Pancreas (tissue), 10 donors: ENCODE measurements at regions not wholly inside any gene's neighbourhood (a gene's known extent, or its start where the extent isn't known, plus 50 kb on each side); places are given as distances from the start of the nearest gene placed in this dataset.

Source experiments
- ATAC-seq, 4 donors: fragments of 200-7000 bp; cut with Tn5 transposase; one replicate each; pipeline versions ENCODE4 v1.8.0 to v1.9.1; 2020; ENCODE audit warnings: mild to moderate bottlenecking in 4 of 4, moderate library complexity in 4 of 4
- DNase-seq, 6 donors: peaks; one replicate each; pipeline ENCODE4 v3.0.0-alpha.2; 2020
- FAIRE-seq: peaks from 2 replicates; lab custom pipeline; 2012; peaks lifted over from hg19 to GRCh38; lab: Jason Lieb, UNC
- H3K27ac ChIP-seq, 4 donors: fragments of 200-600 bp; sonication (generic); 1 replicate in 3 of 4; 2 replicates in 1 of 4; pipeline versions ENCODE4 v1.5.0 to v1.8.0; 2020
- H3K27me3 ChIP-seq, 4 donors: fragments of 200-600 bp; one replicate each; pipeline ENCODE4 v1.8.0; 2021
- H3K36me3 ChIP-seq, 3 donors: fragments of 200-600 bp; sonication (generic) in 1 of 3; one replicate each; pipeline versions ENCODE4 v1.5.0 to v1.8.0; 2020 to 2021
- H3K4me1 ChIP-seq, 3 donors: fragments of 200-600 bp; one replicate each; pipeline ENCODE4 v1.8.0; 2021
- H3K4me3 ChIP-seq, 4 donors: fragments of 200-600 bp; sonication (generic) in 2 of 4; one replicate each; pipeline versions ENCODE4 v1.5.0 to v1.8.0; 2020 to 2021
- H3K9me3 ChIP-seq, 4 donors: fragments of 200-600 bp; one replicate each; pipeline ENCODE4 v1.8.0; 2021
- WGBS, 2 donors: extraction: QIAGEN DNeasy Blood & Tissue Kit; methylation state at CpG; one replicate each; pipeline ENCODE4 v1.1.7; 2013; 5-methylcytosine and 5-hydroxymethylcytosine counted together
- intact Hi-C, 3 donors: fragments of 100-400 bp; cut with DNase I; formaldehyde crosslinking; loops; one replicate each; pipeline versions ENCODE4 v1.11.1 to v1.14.2; 2022
- TF ChIP-seq, protein P1 (sequence below), 4 donors: fragments of 200-600 bp; sonication (generic) in 3 of 4; IDR thresholded peaks; one replicate each; pipeline versions ENCODE4 v1.5.0 to v1.8.0; 2021; ENCODE audit warnings: antibody characterized with exemption in 4 of 4
- donor health status: healthy with polysubstance abuse.
- donor health status: DM: no; HTN: no; CAD: no; lungs with moderate emphysema.
- donor health status: DM: no; HTN: no; CAD: no.
- donor health status: control.
- donor health status: control.
- donor health status: Bipolar disorder and iron deficiency.
- donor health status: DM: yes; HTN: yes; CAD: no.
- donor health status: DM: no; HTN: no; CAD: no.
- donor health status: DM: no; HTN: no; CAD: no.
- donor health status: DM: yes; HTN: yes; CAD: no.

DNA sequence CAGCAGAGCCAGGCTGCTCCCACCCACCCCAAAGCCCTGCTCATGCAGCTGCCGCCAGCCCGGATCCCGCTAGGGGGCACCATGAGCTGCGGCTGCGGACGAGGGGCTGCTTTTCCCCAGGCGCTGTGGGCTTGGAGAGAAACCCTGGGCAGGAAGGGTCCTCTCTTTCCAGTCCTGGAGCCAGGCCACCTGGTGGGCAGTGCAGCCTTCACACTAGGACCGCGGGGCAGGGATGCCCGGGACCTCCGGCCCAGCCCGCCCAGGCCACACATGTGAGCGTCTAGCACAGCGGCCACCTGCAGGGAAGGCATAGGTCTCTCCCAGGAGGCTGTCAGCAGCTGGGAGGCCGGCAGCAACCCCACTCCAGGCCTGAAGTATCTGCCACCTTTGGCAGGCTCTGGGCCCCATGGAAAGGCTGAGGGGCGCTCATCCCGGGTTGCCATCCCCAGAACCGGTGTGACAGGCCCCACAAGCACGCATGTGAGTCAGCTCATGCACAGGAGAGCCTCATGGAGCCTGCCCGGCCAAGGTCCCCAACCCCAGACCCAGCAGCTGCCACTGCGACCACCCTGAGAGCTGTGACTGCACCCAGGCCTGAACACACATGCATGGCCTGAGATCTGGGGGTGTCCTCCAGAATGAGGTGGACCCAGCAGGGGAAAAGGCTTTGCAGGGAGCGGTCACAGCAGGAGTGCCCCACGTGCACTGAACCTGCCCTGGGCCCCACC lies 280.0 kb upstream of the RTL1 start:
- H3K9me3 ChIP-seq: no peaks in the 10 kb centered on the region
- FAIRE-seq (no peak), DNase-seq (peak in 3 of 6 donors; percentile 12 to 69 (median 50)), ATAC-seq (peak in 2 of 4 donors; percentile 50 to 54)
- H3K4me1 ChIP-seq: no peaks in the 10 kb centered on the region
- 44 to 53% methylated on average over 23 of the region's 23 CpGs for WGBS, 2 donors
- H3K27ac ChIP-seq: no peak overlapping the region
- H3K36me3 ChIP-seq: no peaks in the 10 kb centered on the region
- H3K4me3 ChIP-seq: no peak overlapping the region
- TF ChIP-seq, protein P1, sequence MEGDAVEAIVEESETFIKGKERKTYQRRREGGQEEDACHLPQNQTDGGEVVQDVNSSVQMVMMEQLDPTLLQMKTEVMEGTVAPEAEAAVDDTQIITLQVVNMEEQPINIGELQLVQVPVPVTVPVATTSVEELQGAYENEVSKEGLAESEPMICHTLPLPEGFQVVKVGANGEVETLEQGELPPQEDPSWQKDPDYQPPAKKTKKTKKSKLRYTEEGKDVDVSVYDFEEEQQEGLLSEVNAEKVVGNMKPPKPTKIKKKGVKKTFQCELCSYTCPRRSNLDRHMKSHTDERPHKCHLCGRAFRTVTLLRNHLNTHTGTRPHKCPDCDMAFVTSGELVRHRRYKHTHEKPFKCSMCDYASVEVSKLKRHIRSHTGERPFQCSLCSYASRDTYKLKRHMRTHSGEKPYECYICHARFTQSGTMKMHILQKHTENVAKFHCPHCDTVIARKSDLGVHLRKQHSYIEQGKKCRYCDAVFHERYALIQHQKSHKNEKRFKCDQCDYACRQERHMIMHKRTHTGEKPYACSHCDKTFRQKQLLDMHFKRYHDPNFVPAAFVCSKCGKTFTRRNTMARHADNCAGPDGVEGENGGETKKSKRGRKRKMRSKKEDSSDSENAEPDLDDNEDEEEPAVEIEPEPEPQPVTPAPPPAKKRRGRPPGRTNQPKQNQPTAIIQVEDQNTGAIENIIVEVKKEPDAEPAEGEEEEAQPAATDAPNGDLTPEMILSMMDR (IDR thresholded peaks at IDR 0.05): peak in 1 of 4 donors; percentile 11
- H3K27me3 ChIP-seq: no peaks in the 10 kb centered on the region
- intact Hi-C loops: loop anchor here in 1 of 3 donors (10.0 kb wide), 2 partner anchors 371 to 451 kb away; no protein-coding TSS in a partner anchor

DNA sequence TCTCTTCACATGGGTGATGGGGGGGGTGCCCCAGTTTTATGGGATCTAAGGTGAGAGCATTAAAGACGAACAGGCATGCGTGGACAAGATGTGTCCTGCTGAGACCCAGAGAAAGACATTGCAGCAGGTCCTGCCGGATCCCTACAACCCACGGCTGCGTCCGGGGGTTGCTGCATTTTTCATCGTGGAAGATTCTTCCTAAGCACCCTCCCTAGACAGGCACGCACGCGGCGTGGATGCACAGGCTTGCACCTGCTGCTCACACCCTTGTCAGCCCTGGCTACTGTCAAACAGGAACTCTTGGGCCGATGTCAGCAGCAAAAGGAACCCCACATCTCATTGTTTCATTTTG lies 280.6 kb upstream of the RTL1 start:
- Histone ChIP-seq H3K36me3 (no peaks in the 10 kb centered on the region), H3K4me1 (no peaks in the 10 kb centered on the region), H3K27ac (no peak overlapping the region), H3K27me3 (no peaks in the 10 kb centered on the region), H3K4me3 (no peak overlapping the region), H3K9me3 (no peaks in the 10 kb centered on the region)
- ATAC-seq (no peak), DNase-seq (no peak), FAIRE-seq (no peak)
- TF ChIP-seq, protein P1 (IDR thresholded peaks at IDR 0.05): no peak
- intact Hi-C loops: loop anchor here in 1 of 3 donors (10.0 kb wide), 2 partner anchors 371 to 451 kb away; no protein-coding TSS in a partner anchor
- WGBS, 2 donors: 80 to 90% methylated on average over 12 of the region's 12 CpGs

DNA sequence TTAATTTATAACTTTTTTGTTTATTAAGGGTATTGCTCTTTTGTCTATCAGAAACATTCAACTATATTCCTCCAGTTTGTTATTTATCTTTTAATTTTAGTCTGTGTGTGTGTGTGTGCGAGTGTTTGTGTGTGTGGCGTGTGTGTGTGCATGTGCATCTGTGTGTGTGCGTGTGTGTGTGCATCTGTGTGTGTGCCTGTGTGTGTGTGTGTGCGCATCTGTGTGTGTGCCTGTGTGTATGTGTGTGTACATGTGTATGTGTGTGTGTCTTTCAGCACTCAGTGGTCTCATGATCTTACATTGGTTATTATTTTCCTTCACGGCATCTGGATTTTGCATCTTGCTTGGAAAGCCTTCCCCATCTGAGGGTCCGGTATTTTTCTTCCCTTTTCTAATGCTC lies 281.1 kb upstream of the RTL1 start:
- intact Hi-C loops: loop anchor here in 1 of 3 donors (10.0 kb wide), 2 partner anchors 370 to 450 kb away; no protein-coding TSS in a partner anchor
- no peak for FAIRE-seq

DNA sequence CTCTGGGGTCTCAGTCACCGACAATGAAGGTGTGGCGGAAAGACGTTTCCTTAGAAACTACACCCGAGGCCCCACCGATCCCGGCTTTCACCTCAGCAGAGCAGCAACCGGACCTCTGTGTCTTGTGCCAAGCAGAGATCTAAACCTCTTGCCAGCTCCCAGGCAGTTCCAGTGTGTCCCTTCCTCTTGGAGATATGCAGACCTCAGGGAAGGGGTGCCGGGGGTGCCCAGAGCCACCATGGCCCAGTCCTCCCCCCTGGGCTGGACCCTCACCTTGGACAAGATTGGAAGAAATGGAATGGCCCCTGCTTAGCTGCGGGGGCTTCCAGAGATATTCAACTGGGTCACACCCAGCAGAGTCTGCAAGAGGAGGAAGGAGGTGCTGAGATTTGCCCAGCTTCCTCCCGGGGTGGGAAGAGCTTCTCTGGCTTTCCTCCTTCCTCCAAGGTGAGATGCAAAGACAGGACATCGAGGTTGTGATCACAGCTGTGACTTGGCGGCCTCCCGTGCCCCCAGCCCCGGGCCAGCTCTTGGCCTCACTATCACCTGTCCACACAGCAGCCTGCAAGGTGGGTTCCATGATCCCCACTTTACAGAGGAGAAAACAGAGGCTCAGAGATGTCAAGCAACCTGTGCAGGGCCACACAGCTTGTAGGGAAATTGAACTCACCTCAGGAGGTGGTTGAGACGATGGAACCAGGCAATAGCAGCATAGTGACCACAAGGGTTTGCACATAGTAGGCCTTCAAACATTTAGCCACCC lies 281.7 kb upstream of the RTL1 start:
- no peak for ATAC-seq
- TF ChIP-seq, protein P1 (IDR thresholded peaks at IDR 0.05): no peak
- H3K27me3 ChIP-seq: no peaks in the 10 kb centered on the region
- no peaks in the 10 kb centered on the region for H3K36me3 ChIP-seq
- 72 to 74% methylated on average over 15 of the region's 15 CpGs for WGBS, 2 donors
- H3K4me1 ChIP-seq: no peaks in the 10 kb centered on the region
- no peak for FAIRE-seq
- no peaks in the 10 kb centered on the region for H3K9me3 ChIP-seq
- H3K27ac ChIP-seq: no peak overlapping the region
- peak in 1 of 6 donors; percentile 6 for DNase-seq
- intact Hi-C loops: loop anchor here in 1 of 3 donors (10.0 kb wide), 2 partner anchors 370 to 450 kb away; no protein-coding TSS in a partner anchor
- no peak overlapping the region for H3K4me3 ChIP-seq

More for the DNA sequence above, 281.1 kb upstream of the RTL1 start:
- Histone ChIP-seq H3K4me3 (no peak overlapping the region), H3K9me3 (no peaks in the 10 kb centered on the region), H3K27ac (no peak overlapping the region), H3K4me1 (no peaks in the 10 kb centered on the region), H3K27me3 (no peaks in the 10 kb centered on the region), H3K36me3 (no peaks in the 10 kb centered on the region)
- no peak for DNase-seq
- WGBS, 2 donors: 84 to 95% methylated on average over 6 of the region's 6 CpGs
- no peak for ATAC-seq
- TF ChIP-seq, protein P1 (IDR thresholded peaks at IDR 0.05): no peak
